Calu3 (cell line): ENCODE measurements at regions not wholly inside any gene's neighbourhood (a gene's known extent, or its start where the extent isn't known, plus 50 kb on each side); places are given as distances from the start of the nearest gene placed in this dataset.

ENCODE experiments used
- BruUV-seq: library from RNA; stranded (reverse); fragments of 400-500 nt; replicated peaks from 2 replicates; lab custom pipeline; 2021; lab: Mats Ljungman, UMichigan
- CTCF ChIA-PET: fragments of 300-600 bp; sonication (Branson Sonifier 250); formaldehyde crosslinking; loops from one replicate; lab custom pipeline; 2022; ENCODE audit warnings: antibody characterized with exemption; lab: Charles Lee
- DNase-seq: peaks from one replicate; pipeline ENCODE4 v3.0.0; 2022
- H3K27ac Mint-ChIP-seq: one replicate; pipeline ENCODE4 v1.8.0; 2022; ENCODE audit warnings: mixed read lengths; ENCODE audit not compliant: unreplicated experiment
- H3K27me3 Mint-ChIP-seq: one replicate; pipeline ENCODE4 v1.8.0; 2022; ENCODE audit warnings: mixed read lengths; ENCODE audit not compliant: unreplicated experiment
- H3K36me3 Mint-ChIP-seq: one replicate; pipeline ENCODE4 v1.8.0; 2022; ENCODE audit warnings: mild to moderate bottlenecking, moderate library complexity, mixed read lengths; ENCODE audit not compliant: insufficient read depth, unreplicated experiment
- H3K4me1 Mint-ChIP-seq: one replicate; pipeline ENCODE4 v1.8.0; 2022; ENCODE audit warnings: mild to moderate bottlenecking, low read depth, mixed read lengths; ENCODE audit not compliant: unreplicated experiment
- H3K4me3 Mint-ChIP-seq: one replicate; pipeline ENCODE4 v1.8.0; 2022; ENCODE audit warnings: mild to moderate bottlenecking, low read depth, moderate library complexity, mixed read lengths; ENCODE audit not compliant: unreplicated experiment
- H3K9me3 Mint-ChIP-seq: one replicate; pipeline ENCODE4 v1.8.0; 2022; ENCODE audit warnings: low read depth, mixed read lengths; ENCODE audit not compliant: unreplicated experiment
- CTCF ChIP-seq: fragments of 200-600 bp; IDR thresholded peaks from one replicate; pipeline ENCODE4 v1.8.0; 2022; ENCODE audit warnings: antibody characterized with exemption; ENCODE audit not compliant: unreplicated experiment
- intact Hi-C: fragments of 100-400 bp; cut with micrococcal nuclease; formaldehyde crosslinking; loops from one replicate; pipeline ENCODE4 v1.10.0; 2022; ENCODE audit not compliant: unreplicated experiment

DNA sequence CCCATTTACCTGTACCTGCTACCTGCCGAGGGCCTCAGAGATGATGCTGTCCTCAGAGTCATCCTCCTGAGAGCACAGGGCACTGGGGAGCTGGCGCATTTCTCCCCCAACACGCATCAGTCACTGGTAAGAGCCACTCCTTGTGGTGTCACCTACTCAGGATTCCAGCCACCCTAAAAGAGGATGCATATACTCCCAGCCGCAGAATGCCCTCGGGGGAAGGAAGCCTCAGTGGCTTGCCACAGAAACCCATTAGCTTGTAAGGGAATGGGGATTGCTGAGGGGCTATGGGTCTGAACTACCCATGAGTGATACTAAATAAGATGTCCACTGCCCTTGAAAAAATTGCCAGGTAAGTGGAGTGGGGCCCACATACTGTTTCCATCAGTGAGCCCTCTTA lies 279.2 kb downstream of the WDR11 start:
- Mint-ChIP-seq H3K36me3 (no peaks in the 10 kb centered on the region), H3K9me3 (peaks cover 5% of the 10 kb centered on the region), H3K4me3 (no peak overlapping the region), H3K27me3 (no peaks in the 10 kb centered on the region), H3K27ac (no peak overlapping the region), H3K4me1 (no peaks in the 10 kb centered on the region)
- no peak for DNase-seq
- TF ChIP-seq CTCF = no peak
- no TSS peak for BruUV-seq
- CTCF ChIA-PET = no interaction called here
- intact Hi-C loops = no loop called here

- no peaks in the 10 kb centered on the region for H3K4me1 Mint-ChIP-seq
Measured at GRCh38 chr10:121131014-121131413, 279.9 kb downstream of the WDR11 start.

DNA sequence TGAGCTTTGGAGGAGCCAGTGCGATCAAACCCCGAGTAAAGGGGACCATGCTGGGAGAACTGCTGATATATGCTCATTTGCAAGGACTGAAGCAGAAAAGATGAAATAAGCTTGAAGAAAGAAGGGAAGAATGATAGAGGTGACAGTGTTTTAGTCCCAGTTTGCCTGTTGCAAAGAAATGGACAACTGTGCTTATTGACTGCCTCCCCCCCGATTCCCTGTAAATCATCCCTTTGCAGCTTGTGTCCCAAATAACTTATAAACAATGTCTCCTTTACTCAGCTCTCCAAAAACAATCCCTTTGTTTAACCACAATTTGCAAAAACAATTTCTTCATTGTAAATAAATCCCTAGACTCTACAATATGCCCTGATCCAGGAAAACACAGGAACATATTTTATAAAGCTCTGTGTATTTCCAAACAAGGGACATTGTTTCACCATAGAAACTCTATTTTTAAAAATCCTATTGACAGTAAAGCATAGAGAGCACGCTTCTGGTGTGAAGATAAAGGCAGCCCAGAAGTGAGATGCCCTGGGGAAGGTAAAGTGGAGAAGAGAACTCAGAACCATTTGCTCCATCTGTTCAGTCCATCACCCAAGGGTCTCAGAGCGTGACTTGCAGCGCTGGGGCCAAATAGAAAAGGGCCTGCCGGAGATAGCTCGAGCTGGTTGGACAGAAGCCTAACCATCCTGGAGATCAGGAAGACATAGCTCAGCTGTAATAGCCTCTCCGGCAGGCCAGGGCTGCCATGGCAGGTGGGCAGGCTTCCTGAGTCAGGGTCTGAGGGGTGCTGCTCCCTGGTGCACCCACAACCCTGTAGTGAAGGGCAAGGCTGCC lies 280.5 kb downstream of the WDR11 start:
- intact Hi-C loops = no loop called here
- H3K27me3 Mint-ChIP-seq = no peaks in the 10 kb centered on the region
- DNase-seq = no peak
- no peaks in the 10 kb centered on the region for H3K36me3 Mint-ChIP-seq
- TF ChIP-seq CTCF = no peak
- H3K9me3 Mint-ChIP-seq = peaks cover 5% of the 10 kb centered on the region
- CTCF ChIA-PET = no interaction called here
- BruUV-seq = no TSS peak
- no peak overlapping the region for H3K27ac Mint-ChIP-seq
- no peak overlapping the region for H3K4me3 Mint-ChIP-seq
- no peaks in the 10 kb centered on the region for H3K4me1 Mint-ChIP-seq

More at GRCh38 chr10:121131014-121131413, 279.9 kb downstream of the WDR11 start:
- intact Hi-C loops = no loop called here
- Mint-ChIP-seq H3K27me3 (no peaks in the 10 kb centered on the region), H3K36me3 (no peaks in the 10 kb centered on the region), H3K27ac (no peak overlapping the region), H3K9me3 (peaks cover 5% of the 10 kb centered on the region), H3K4me3 (no peak overlapping the region)
- DNase-seq = no peak
- CTCF ChIA-PET = no interaction called here
- TF ChIP-seq CTCF = no peak
- no TSS peak for BruUV-seq

- no TSS peak for BruUV-seq
- no peak overlapping the region for H3K27ac Mint-ChIP-seq
- TF ChIP-seq CTCF = no peak
- H3K9me3 Mint-ChIP-seq = peaks cover 5% of the 10 kb centered on the region
- intact Hi-C loops = no loop called here
- H3K36me3 Mint-ChIP-seq = no peaks in the 10 kb centered on the region
- CTCF ChIA-PET = no interaction called here
- H3K27me3 Mint-ChIP-seq = no peaks in the 10 kb centered on the region
- no peak for DNase-seq
- H3K4me3 Mint-ChIP-seq = no peak overlapping the region
- no peaks in the 10 kb centered on the region for H3K4me1 Mint-ChIP-seq
Measured at GRCh38 chr10:121132273-121132672, 281.1 kb downstream of the WDR11 start.
